ENCODE measurements at regions not wholly inside any gene's neighbourhood (a gene's known extent, or its start where the extent isn't known, plus 50 kb on each side); places are given as distances from the start of the nearest gene placed in this dataset.

GRCh38 chr12:83827193-83827592, 1085.4 kb downstream of the SLC6A15 start:
- Histone ChIP-seq H3K4me1 (ENCODE audit: insufficient read depth, low read length) (no peaks in the 10 kb centered on the region), H3K9ac (ENCODE audit: low read depth, low read length) (no peak overlapping the region), H3K27me3 (ENCODE audit: insufficient read depth, low read length, poor library complexity) (no peaks in the 10 kb centered on the region), H3K27ac (ENCODE audit: low read length) (no peak overlapping the region), H4K20me1 (ENCODE audit: insufficient read depth, low read length) (no peaks in the 10 kb centered on the region), H3K4me3 (ENCODE audit: low read depth in 1 of 2, low read length in 2 of 2) (no peak overlapping the region), H3K9me3 (ENCODE audit: insufficient read depth, low read length, severe bottlenecking) (no peaks in the 10 kb centered on the region), H3K4me2 (ENCODE audit: insufficient read depth, low read length) (no peak overlapping the region), H3K36me3 (ENCODE audit: insufficient read depth, low read length) (no peaks in the 10 kb centered on the region), H2AFZ (ENCODE audit: low read depth, low read length) (no peak overlapping the region), H3K79me2 (ENCODE audit: insufficient read depth, low read length) (no peaks in the 10 kb centered on the region)
- DNase-seq: no peak
- no peak for TF ChIP-seq EZH2 (IDR thresholded peaks at IDR 0.05; ENCODE audit: borderline replicate concordance, low read depth, low read length, severe bottlenecking)
- no peak for TF ChIP-seq CTCF (IDR thresholded peaks at IDR 0.05; ENCODE audit: borderline replicate concordance, extremely low read depth, low read length, poor library complexity, severe bottlenecking)
- ATAC-seq (ENCODE audit: insufficient read depth, low read depth): no peak

- no peak overlapping the region for H3K9ac ChIP-seq (ENCODE audit: low read depth, low read length)
- DNase-seq: peak; percentile 10
- no peak overlapping the region for H3K27ac ChIP-seq (ENCODE audit: low read length)
- ATAC-seq (ENCODE audit: insufficient read depth, low read depth): 0 out of 3 replicates have a peak, but pooled peaks have one; percentile 47
- no peaks in the 10 kb centered on the region for H4K20me1 ChIP-seq (ENCODE audit: insufficient read depth, low read length)
- TF ChIP-seq CTCF (IDR thresholded peaks at IDR 0.05; ENCODE audit: borderline replicate concordance, extremely low read depth, low read length, poor library complexity, severe bottlenecking) (peak; percentile 50), EZH2 (IDR thresholded peaks at IDR 0.05; ENCODE audit: borderline replicate concordance, low read depth, low read length, severe bottlenecking) (no peak)
- no peaks in the 10 kb centered on the region for H3K36me3 ChIP-seq (ENCODE audit: insufficient read depth, low read length)
- H3K4me1 ChIP-seq (ENCODE audit: insufficient read depth, low read length): no peaks in the 10 kb centered on the region
- no peak overlapping the region for H2AFZ ChIP-seq (ENCODE audit: low read depth, low read length)
- no peaks in the 10 kb centered on the region for H3K79me2 ChIP-seq (ENCODE audit: insufficient read depth, low read length)
- H3K27me3 ChIP-seq (ENCODE audit: insufficient read depth, low read length, poor library complexity): no peaks in the 10 kb centered on the region
- H3K4me2 ChIP-seq (ENCODE audit: insufficient read depth, low read length): no peak overlapping the region
- H3K4me3 ChIP-seq (ENCODE audit: low read depth in 1 of 2, low read length in 2 of 2): no peak overlapping the region
- no peaks in the 10 kb centered on the region for H3K9me3 ChIP-seq (ENCODE audit: insufficient read depth, low read length, severe bottlenecking)
Measured at GRCh38 chr12:83826112-83826511, 1086.5 kb downstream of the SLC6A15 start.

- Histone ChIP-seq H3K4me1 (ENCODE audit: insufficient read depth, low read length) (no peaks in the 10 kb centered on the region), H3K79me2 (ENCODE audit: insufficient read depth, low read length) (no peaks in the 10 kb centered on the region), H3K9me3 (ENCODE audit: insufficient read depth, low read length, severe bottlenecking) (no peaks in the 10 kb centered on the region), H4K20me1 (ENCODE audit: insufficient read depth, low read length) (no peaks in the 10 kb centered on the region), H3K9ac (ENCODE audit: low read depth, low read length) (no peak overlapping the region), H3K27ac (ENCODE audit: low read length) (no peak overlapping the region), H3K4me3 (ENCODE audit: low read depth in 1 of 2, low read length in 2 of 2) (no peak overlapping the region), H3K36me3 (ENCODE audit: insufficient read depth, low read length) (no peaks in the 10 kb centered on the region), H2AFZ (ENCODE audit: low read depth, low read length) (no peak overlapping the region), H3K27me3 (ENCODE audit: insufficient read depth, low read length, poor library complexity) (no peaks in the 10 kb centered on the region), H3K4me2 (ENCODE audit: insufficient read depth, low read length) (no peak overlapping the region)
- ATAC-seq (ENCODE audit: insufficient read depth, low read depth) (no peak), DNase-seq (no peak)
- peak; percentile 38 for TF ChIP-seq CTCF (IDR thresholded peaks at IDR 0.05; ENCODE audit: borderline replicate concordance, extremely low read depth, low read length, poor library complexity, severe bottlenecking)
- no peak for TF ChIP-seq EZH2 (IDR thresholded peaks at IDR 0.05; ENCODE audit: borderline replicate concordance, low read depth, low read length, severe bottlenecking)
Measured at GRCh38 chr12:83823386-83824045, 1089.1 kb downstream of the SLC6A15 start.

All from DND-41 (cell line).